Stimulated activated CD4-positive, alpha-beta T cell treated with anti-CD3 and anti-CD28 coated beads, Interleukin-1b, Interleukin-23, amount 100 ng/mL, for 48 hours (primary cell): ENCODE measurements at regions not wholly inside any gene's neighbourhood (a gene's known extent, or its start where the extent isn't known, plus 50 kb on each side); places are given as distances from the start of the nearest gene placed in this dataset.
"Not testable (repeated sequence)": the region's sequence is repeated elsewhere in the genome, so short reads cannot be mapped to it uniquely, and the experiment has no call there.

ENCODE experiments used
- DNase-seq: peaks from one replicate; pipeline ENCODE4 v3.0.0-alpha.2; 2020

GRCh38 chr3:68676136-68676535 is 256.2 kb downstream of the TAFA4 start:
- no peak for DNase-seq

GRCh38 chr3:68667346-68667745 is 265.0 kb downstream of the TAFA4 start:
- DNase-seq = no peak

- DNase-seq = no peak
Observed at GRCh38 chr3:68666429-68667136, 265.8 kb downstream of the TAFA4 start.

GRCh38 chr3:68664276-68664675 is 268.1 kb downstream of the TAFA4 start:
- DNase-seq = no peak

- no peak for DNase-seq
Observed at GRCh38 chr3:68662176-68662575, 270.2 kb downstream of the TAFA4 start.

- not testable (repeated sequence) for DNase-seq
Observed at GRCh38 chr3:68650657-68651056, 281.7 kb downstream of the TAFA4 start.

GRCh38 chr3:68648494-68648893 is 283.9 kb downstream of the TAFA4 start:
- no peak for DNase-seq

- no peak for DNase-seq
Observed at GRCh38 chr3:68631850-68632545, 300.3 kb downstream of the TAFA4 start.

GRCh38 chr3:68620211-68620610 is 312.1 kb downstream of the TAFA4 start:
- DNase-seq = no peak

- no peak for DNase-seq
Observed at GRCh38 chr3:68614087-68614486, 318.3 kb downstream of the TAFA4 start.

- no peak for DNase-seq
Observed at GRCh38 chr3:68571321-68571720, 361.0 kb downstream of the TAFA4 start.

- DNase-seq = no peak
Observed at GRCh38 chr3:68560728-68561127, 371.6 kb downstream of the TAFA4 start.

- no peak for DNase-seq
Observed at GRCh38 chr3:68535782-68536181, 396.6 kb downstream of the TAFA4 start.

GRCh38 chr3:68523330-68523729 is 409.0 kb downstream of the TAFA4 start:
- no peak for DNase-seq

GRCh38 chr3:68515237-68515636 is 417.1 kb downstream of the TAFA4 start:
- no peak for DNase-seq

GRCh38 chr3:68504201-68504600 is 428.1 kb downstream of the TAFA4 start:
- no peak for DNase-seq

- not testable (repeated sequence) for DNase-seq
Observed at GRCh38 chr3:68485845-68486244, 446.5 kb downstream of the TAFA4 start.

GRCh38 chr3:68485051-68485450 is 447.3 kb downstream of the TAFA4 start:
- DNase-seq = no peak

- DNase-seq = no peak
Observed at GRCh38 chr3:68483601-68484000, 448.7 kb downstream of the TAFA4 start.

GRCh38 chr3:68483041-68483440 is 449.3 kb downstream of the TAFA4 start:
- no peak for DNase-seq

- no peak for DNase-seq
Observed at GRCh38 chr3:68482565-68482964, 449.8 kb downstream of the TAFA4 start.

- no peak for DNase-seq
Observed at GRCh38 chr3:68479779-68480178, 452.6 kb downstream of the TAFA4 start.

- DNase-seq = no peak
Observed at GRCh38 chr3:68468695-68469375, 463.5 kb downstream of the TAFA4 start.

- DNase-seq = no peak
Observed at GRCh38 chr3:68467465-68467864, 464.9 kb downstream of the TAFA4 start.
